ENCODE measurements at regions not wholly inside any gene's neighbourhood (a gene's known extent, or its start where the extent isn't known, plus 50 kb on each side); places are given as distances from the start of the nearest gene placed in this dataset.
A peak's percentile ranks its signal among the peaks of the same experiment; 100 is the strongest.

GRCh38 chr1:13913396-13913795 lies 213.4 kb downstream of the PRDM2 start (continued):
- no peak for TF ChIP-seq AFF4 (CRISPR knock-in tag; IDR thresholded peaks at IDR 0.05; ENCODE audit: borderline replicate concordance)
- no peak for TF ChIP-seq CREB1 (CRISPR knock-in tag; IDR thresholded peaks at IDR 0.05)
- TF ChIP-seq RORB (CRISPR knock-in tag; IDR thresholded peaks at IDR 0.05): no peak
- no peak for TF ChIP-seq SMAD3 (CRISPR knock-in tag; IDR thresholded peaks at IDR 0.05; ENCODE audit: borderline replicate concordance)
- TF ChIP-seq NFE2L1 (CRISPR knock-in tag; IDR thresholded peaks at IDR 0.05): no peak
- TF ChIP-seq ZNF425 (CRISPR knock-in tag; conservative IDR thresholded peaks at IDR 0.05): no peak

- Mint-ChIP-seq H3K27me3 (ENCODE audit: low read depth) (peaks cover 11% of the 10 kb centered on the region), H3K9me3 (peaks cover 34% of the 10 kb centered on the region), H3K27ac (no peak overlapping the region), H3K36me3 (peaks cover 14% of the 10 kb centered on the region), H3K4me1 (no peaks in the 10 kb centered on the region), H3K4me3 (no peak overlapping the region)
- peak; percentile 77 for ATAC-seq
- POLR2A ChIA-PET: no interaction called here
- DNase-seq (ENCODE audit: low spot score): no peak
- CTCF ChIA-PET: interaction anchor here (0.9 to 1.6 kb wide), 4 partner anchors 34 to 161 kb away, joined by 3 to 4 read pairs (median 4); no protein-coding TSS in a partner anchor
- TF ChIP-seq ESRRA (CRISPR knock-in tag; IDR thresholded peaks at IDR 0.05; ENCODE audit: borderline replicate concordance) (no peak), HMGXB4 (CRISPR knock-in tag; IDR thresholded peaks at IDR 0.05) (no peak), ZNF425 (CRISPR knock-in tag; conservative IDR thresholded peaks at IDR 0.05) (no peak), SP1 (CRISPR knock-in tag; conservative IDR thresholded peaks at IDR 0.05) (no peak), TCF7 (CRISPR knock-in tag; IDR thresholded peaks at IDR 0.05; ENCODE audit: low read depth) (no peak), NFE2L1 (CRISPR knock-in tag; IDR thresholded peaks at IDR 0.05) (no peak), AFF4 (CRISPR knock-in tag; IDR thresholded peaks at IDR 0.05; ENCODE audit: borderline replicate concordance) (no peak), MAX (CRISPR knock-in tag; IDR thresholded peaks at IDR 0.05) (no peak), MYBL2 (CRISPR knock-in tag; IDR thresholded peaks at IDR 0.05) (no peak), GTF2I (CRISPR knock-in tag; conservative IDR thresholded peaks at IDR 0.05) (no peak), ATF1 (CRISPR knock-in tag; IDR thresholded peaks at IDR 0.05) (no peak), RORB (CRISPR knock-in tag; IDR thresholded peaks at IDR 0.05) (no peak), FOXK1 (CRISPR knock-in tag; IDR thresholded peaks at IDR 0.05) (no peak), ZMAT4 (CRISPR knock-in tag; IDR thresholded peaks at IDR 0.05) (no peak)
Measured at GRCh38 chr1:13916530-13916929, 216.5 kb downstream of the PRDM2 start.
